ENCODE measurements at regions not wholly inside any gene's neighbourhood (a gene's known extent, or its start where the extent isn't known, plus 50 kb on each side); places are given as distances from the start of the nearest gene placed in this dataset.

GRCh38 chr12:47534695-47535094 lies 171.1 kb downstream of the RPAP3 start:
- no peak for DNase-seq (ENCODE audit: low read depth)
- H3K4me3 ChIP-seq (ENCODE audit: control insufficient read depth, low read depth, low read length): no peak overlapping the region
- no peak for TF ChIP-seq CTCF (IDR thresholded peaks at IDR 0.05; ENCODE audit: control insufficient read depth, insufficient read depth, low read depth, low read length, missing control alignments)

GRCh38 chr12:47530050-47530449 lies 175.8 kb downstream of the RPAP3 start:
- no peak for TF ChIP-seq CTCF (IDR thresholded peaks at IDR 0.05; ENCODE audit: control insufficient read depth, insufficient read depth, low read depth, low read length, missing control alignments)
- H3K4me3 ChIP-seq (ENCODE audit: control insufficient read depth, low read depth, low read length): no peak overlapping the region
- no peak for DNase-seq (ENCODE audit: low read depth)

GRCh38 chr12:47527816-47528215 lies 178.0 kb downstream of the RPAP3 start:
- DNase-seq (ENCODE audit: low read depth): no peak
- TF ChIP-seq CTCF (IDR thresholded peaks at IDR 0.05; ENCODE audit: control insufficient read depth, insufficient read depth, low read depth, low read length, missing control alignments): no peak
- no peak overlapping the region for H3K4me3 ChIP-seq (ENCODE audit: control insufficient read depth, low read depth, low read length)

- no peak for TF ChIP-seq CTCF (IDR thresholded peaks at IDR 0.05; ENCODE audit: control insufficient read depth, insufficient read depth, low read depth, low read length, missing control alignments)
- DNase-seq (ENCODE audit: low read depth): no peak
- H3K4me3 ChIP-seq (ENCODE audit: control insufficient read depth, low read depth, low read length): no peak overlapping the region
Observed at GRCh38 chr12:47520029-47520428, 185.8 kb downstream of the RPAP3 start.

- H3K4me3 ChIP-seq (ENCODE audit: control insufficient read depth, low read depth, low read length): no peak overlapping the region
- TF ChIP-seq CTCF (IDR thresholded peaks at IDR 0.05; ENCODE audit: control insufficient read depth, insufficient read depth, low read depth, low read length, missing control alignments): no peak
- no peak for DNase-seq (ENCODE audit: low read depth)
Observed at GRCh38 chr12:47517122-47517521, 188.7 kb downstream of the RPAP3 start.

GRCh38 chr12:47509398-47509851 lies 196.4 kb downstream of the RPAP3 start:
- H3K4me3 ChIP-seq (ENCODE audit: control insufficient read depth, low read depth, low read length): no peak overlapping the region
- DNase-seq (ENCODE audit: low read depth): peak; percentile 89
- no peak for TF ChIP-seq CTCF (IDR thresholded peaks at IDR 0.05; ENCODE audit: control insufficient read depth, insufficient read depth, low read depth, low read length, missing control alignments)

GRCh38 chr12:47507221-47507620 lies 198.6 kb downstream of the RPAP3 start:
- TF ChIP-seq CTCF (IDR thresholded peaks at IDR 0.05; ENCODE audit: control insufficient read depth, insufficient read depth, low read depth, low read length, missing control alignments): no peak
- DNase-seq (ENCODE audit: low read depth): no peak
- H3K4me3 ChIP-seq (ENCODE audit: control insufficient read depth, low read depth, low read length): no peak overlapping the region

All from AG09309 (cell line).